ENCODE measurements at regions not wholly inside any gene's neighbourhood (a gene's known extent, or its start where the extent isn't known, plus 50 kb on each side); places are given as distances from the start of the nearest gene placed in this dataset.
A peak's percentile ranks its signal among the peaks of the same experiment; 100 is the strongest.

DNA sequence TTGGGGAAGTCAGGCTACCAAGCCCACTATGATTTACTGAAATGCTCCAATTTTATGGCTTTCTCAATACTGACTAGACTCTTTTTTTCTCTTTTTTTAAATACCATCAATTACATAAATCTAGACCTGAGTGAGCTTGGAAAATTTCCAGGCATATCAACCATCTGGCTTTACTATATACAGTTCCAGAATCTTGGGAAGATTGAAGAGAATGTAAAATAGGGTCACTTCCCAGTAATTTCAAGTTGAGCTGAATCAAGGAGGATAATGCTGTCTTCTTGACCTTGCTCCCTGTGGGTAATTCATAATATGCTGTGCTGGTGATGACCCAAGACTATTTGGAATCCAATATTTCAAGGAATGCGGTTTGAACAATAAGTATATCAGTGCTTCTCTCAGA is 108.1 kb downstream of the MAP3K21 start:
- Mint-ChIP-seq H3K27me3 (peaks cover 20 to 41% (median 26%) of the 10 kb centered on the region in 3 donors), H3K9me3 (peaks cover 0 to 9% (median 8%) of the 10 kb centered on the region in 7 donors), H3K4me1 (no peaks in the 10 kb centered on the region), H3K27ac (no peak overlapping the region), H3K36me3 (no peaks in the 10 kb centered on the region), H3K4me3 (no peak overlapping the region)
- no peak for DNase-seq
- ATAC-seq (ENCODE audit: low read depth in 2 of 2) = no peak

DNA sequence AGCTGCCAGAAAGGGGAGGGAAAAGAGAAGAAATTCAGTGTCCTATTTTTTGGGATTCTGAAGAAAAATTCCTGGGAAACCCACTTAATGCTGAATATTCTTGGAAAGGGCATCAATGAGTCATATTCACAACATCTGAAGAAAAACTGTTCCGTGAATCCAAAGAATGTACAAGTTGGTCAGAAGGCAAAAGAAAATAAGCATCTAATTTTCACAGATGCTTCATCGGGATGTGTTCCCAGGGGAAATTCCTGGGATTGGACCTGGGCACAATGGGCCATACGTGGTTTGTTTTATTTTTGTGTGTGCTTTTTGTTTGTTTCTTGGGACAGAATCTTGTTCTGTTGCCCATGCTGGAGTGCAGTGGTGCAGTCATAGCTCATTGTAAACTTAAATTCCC is 112.2 kb downstream of the MAP3K21 start:
- Mint-ChIP-seq H3K36me3 (no peaks in the 10 kb centered on the region), H3K9me3 (peaks cover 0 to 8% (median 3%) of the 10 kb centered on the region in 7 donors), H3K27ac (no peak overlapping the region), H3K4me3 (no peak overlapping the region), H3K4me1 (no peaks in the 10 kb centered on the region), H3K27me3 (peaks cover 13 to 31% (median 13%) of the 10 kb centered on the region in 3 donors)
- no peak for ATAC-seq (ENCODE audit: low read depth in 2 of 2)
- no peak for DNase-seq

DNA sequence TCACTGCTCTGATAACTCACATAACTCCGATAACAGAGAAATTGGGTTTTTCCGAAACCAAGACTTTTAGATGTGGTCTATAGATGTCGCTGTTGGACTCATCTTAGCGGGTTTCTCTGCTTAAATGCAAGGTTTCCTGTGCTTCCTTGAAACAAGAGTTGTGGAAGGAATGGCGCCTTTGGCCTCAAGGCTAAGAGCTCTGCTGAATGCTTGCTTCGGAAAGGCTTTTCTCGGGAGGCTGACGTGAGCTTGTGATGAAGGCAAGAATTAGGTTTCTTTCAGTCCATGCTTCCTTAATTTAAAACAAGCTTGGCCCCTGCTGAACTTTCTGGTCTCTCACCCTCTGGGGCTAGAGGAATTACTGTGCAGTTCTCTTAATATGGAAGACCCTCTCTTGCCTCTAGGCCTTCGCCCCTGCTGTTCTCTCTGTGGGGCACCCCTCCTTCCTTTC is 113.5 kb downstream of the MAP3K21 start:
- DNase-seq = no peak
- Mint-ChIP-seq H3K9me3 (peaks cover 0 to 8% (median 4%) of the 10 kb centered on the region in 7 donors), H3K4me3 (no peak overlapping the region), H3K27ac (no peak overlapping the region), H3K4me1 (no peaks in the 10 kb centered on the region), H3K27me3 (peaks cover under 1 to 27% (median 8%) of the 10 kb centered on the region in 3 donors), H3K36me3 (no peaks in the 10 kb centered on the region)
- ATAC-seq (ENCODE audit: low read depth in 2 of 2) = no peak

DNA sequence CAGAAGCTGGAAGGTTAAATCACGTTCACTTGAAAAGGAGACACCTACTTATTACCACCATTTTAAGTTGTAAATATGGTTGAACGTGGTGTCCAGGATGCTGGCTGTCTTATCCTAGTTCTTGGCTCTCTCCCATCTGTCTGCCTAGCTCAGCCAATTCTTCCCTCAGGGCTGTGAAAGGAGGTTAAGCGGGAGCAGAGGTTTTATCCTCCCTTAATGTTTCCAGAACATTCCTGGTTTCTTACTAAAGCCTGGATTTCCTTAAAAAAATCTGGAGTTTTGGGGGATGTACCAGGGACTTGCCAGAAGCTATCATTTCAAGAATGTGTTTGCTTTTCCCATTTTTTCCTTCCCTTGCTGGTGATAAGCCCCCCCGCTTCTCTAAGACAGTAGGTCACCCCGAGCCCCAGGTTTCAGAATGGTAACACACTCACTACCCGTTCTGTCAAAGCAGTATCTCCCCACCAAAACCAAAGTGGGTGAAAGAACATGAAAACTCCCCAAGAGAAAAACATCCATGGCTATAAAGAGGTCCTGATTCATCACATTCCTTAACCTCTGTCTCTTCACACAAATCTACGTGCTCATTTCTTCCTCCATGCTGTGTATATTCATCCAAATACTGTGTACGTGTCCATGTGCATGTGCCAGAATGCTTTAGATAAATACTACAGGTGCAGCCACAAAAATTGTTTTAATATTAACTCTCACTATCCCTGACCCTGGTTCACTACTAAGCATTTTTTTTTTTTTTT is 114.7 kb downstream of the MAP3K21 start:
- Mint-ChIP-seq H3K27me3 (peaks cover 0 to 23% (median 15%) of the 10 kb centered on the region in 3 donors), H3K9me3 (peaks cover 3 to 13% (median 5%) of the 10 kb centered on the region in 7 donors), H3K27ac (peak overlapping the region in 1 of 6 donors; percentile 26), H3K4me3 (peak overlapping the region in 1 of 8 donors; percentile 8), H3K4me1 (no peaks in the 10 kb centered on the region), H3K36me3 (no peaks in the 10 kb centered on the region)
- ATAC-seq (ENCODE audit: low read depth in 2 of 2) (no peak), DNase-seq (no peak)

DNA sequence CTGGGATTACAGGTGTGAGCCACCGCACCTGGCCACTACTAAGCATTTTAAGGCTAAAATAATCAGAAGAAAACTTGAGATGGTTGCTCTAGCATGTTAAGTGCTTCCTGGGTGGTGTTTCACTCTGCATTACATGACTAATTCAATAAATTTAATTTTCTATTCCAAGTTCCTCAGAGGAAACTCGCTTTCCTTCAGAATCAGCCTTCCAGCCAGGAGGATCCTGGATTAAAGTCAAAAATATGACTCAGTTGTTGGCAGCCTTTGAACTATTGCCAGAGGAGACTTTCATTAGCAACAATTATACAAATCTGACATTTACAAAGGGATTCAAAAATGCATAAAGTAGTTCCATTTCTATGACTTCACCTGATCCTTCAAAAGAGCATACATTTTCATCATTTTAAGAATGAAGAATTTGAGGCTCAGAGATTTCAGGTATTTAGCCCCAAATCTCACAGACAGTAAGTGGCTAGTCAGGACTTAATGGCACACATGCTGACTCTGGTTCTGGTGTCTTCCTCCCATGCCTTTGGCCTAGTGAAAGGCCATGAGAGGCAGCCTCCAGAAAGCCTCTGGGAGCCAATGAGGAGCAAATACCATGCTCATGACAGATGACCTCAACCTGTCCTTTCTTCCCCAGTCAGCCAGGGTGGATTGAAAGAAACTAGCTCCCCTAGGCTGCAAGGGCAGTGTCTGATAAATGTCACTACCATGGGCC is 115.7 kb downstream of the MAP3K21 start:
- DNase-seq = no peak
- Mint-ChIP-seq H3K4me3 (no peak overlapping the region), H3K9me3 (peaks cover 3 to 13% (median 5%) of the 10 kb centered on the region in 7 donors), H3K36me3 (no peaks in the 10 kb centered on the region), H3K4me1 (no peaks in the 10 kb centered on the region), H3K27ac (no peak overlapping the region), H3K27me3 (peaks cover 0 to 15% (median 15%) of the 10 kb centered on the region in 3 donors)
- ATAC-seq (ENCODE audit: low read depth in 2 of 2) = no peak

DNA sequence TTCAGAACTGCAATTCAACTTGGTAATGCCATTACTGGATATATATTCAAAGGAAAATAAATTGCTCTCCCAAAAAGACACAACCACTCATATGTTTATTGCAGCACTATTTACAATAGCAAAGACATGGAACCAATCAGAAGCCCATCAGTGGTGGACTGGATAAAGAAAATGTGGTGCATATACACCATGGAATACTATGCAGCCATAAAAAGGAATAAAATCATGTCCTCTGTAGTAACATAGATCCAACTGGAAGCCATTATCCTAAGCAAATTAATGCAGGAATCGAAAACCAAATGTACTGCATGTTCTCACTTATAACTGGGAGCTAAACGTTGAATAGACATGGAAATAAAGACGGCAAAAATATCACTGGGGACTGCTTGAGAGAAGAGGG is 117.0 kb downstream of the MAP3K21 start:
- no peaks in the 10 kb centered on the region for H3K36me3 Mint-ChIP-seq
- ATAC-seq (ENCODE audit: low read depth in 2 of 2) = no peak
- no peak overlapping the region for H3K27ac Mint-ChIP-seq

DNA sequence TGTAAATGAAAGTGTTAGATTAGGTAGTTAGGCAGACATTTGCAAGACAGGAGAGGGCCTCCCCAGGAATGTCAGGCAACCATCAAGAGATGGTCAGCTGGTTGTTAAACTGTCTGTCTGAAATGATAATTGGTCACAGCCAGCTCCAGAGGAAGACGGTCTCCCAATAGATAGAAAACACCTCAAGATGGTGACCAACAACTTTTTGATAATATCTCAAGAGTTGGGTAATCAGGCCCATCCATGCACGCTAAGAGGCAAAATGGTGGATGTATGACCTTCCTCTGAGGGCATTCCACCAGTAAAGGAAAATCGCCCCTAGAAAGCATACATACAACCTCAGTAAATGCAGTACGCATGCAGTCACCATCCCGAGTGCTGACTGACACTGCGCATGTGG is 118.2 kb downstream of the MAP3K21 start:
- H3K4me1 Mint-ChIP-seq = no peaks in the 10 kb centered on the region
- ATAC-seq (ENCODE audit: low read depth in 2 of 2) (no peak), DNase-seq (no peak)
- H3K9me3 Mint-ChIP-seq = peaks cover 4 to 18% (median 7%) of the 10 kb centered on the region in 7 donors
- H3K27me3 Mint-ChIP-seq = peaks cover 5 to 15% (median 10%) of the 10 kb centered on the region in 3 donors
- no peak overlapping the region for H3K27ac Mint-ChIP-seq
- no peaks in the 10 kb centered on the region for H3K36me3 Mint-ChIP-seq
- H3K4me3 Mint-ChIP-seq = no peak overlapping the region

More for the DNA sequence above, 117.0 kb downstream of the MAP3K21 start:
- Mint-ChIP-seq H3K4me3 (no peak overlapping the region), H3K9me3 (peaks cover 3 to 13% (median 5%) of the 10 kb centered on the region in 7 donors), H3K27me3 (peaks cover 5 to 15% (median 10%) of the 10 kb centered on the region in 3 donors), H3K4me1 (no peaks in the 10 kb centered on the region)
- DNase-seq = no peak

DNA sequence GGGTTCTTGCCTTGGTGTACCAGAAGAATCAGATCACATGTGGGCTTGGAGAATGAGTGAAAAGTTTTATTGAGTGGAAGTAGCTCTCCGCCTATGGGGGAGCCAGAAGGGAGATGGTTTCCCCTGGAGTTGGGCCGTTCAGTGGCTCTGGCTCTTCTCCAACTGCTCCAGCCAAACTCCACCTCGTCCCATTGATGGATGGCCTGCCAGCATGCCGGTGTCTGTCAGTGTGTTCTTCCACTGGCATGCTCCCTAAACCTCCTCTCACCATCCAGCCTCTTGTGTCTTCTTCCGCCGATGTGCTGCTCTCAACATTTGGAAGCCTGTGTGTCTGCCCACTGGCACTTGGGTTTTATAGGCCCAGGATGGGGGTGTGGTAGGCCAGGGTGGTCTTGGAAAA is 119.4 kb downstream of the MAP3K21 start:
- no peak for DNase-seq
- peaks cover 4 to 19% (median 7%) of the 10 kb centered on the region in 7 donors for H3K9me3 Mint-ChIP-seq
- H3K36me3 Mint-ChIP-seq = no peaks in the 10 kb centered on the region
- no peaks in the 10 kb centered on the region for H3K4me1 Mint-ChIP-seq
- peaks cover 5 to 20% (median 5%) of the 10 kb centered on the region in 3 donors for H3K27me3 Mint-ChIP-seq
- no peak overlapping the region for H3K4me3 Mint-ChIP-seq
- no peak overlapping the region for H3K27ac Mint-ChIP-seq
- no peak for ATAC-seq (ENCODE audit: low read depth in 2 of 2)

DNA sequence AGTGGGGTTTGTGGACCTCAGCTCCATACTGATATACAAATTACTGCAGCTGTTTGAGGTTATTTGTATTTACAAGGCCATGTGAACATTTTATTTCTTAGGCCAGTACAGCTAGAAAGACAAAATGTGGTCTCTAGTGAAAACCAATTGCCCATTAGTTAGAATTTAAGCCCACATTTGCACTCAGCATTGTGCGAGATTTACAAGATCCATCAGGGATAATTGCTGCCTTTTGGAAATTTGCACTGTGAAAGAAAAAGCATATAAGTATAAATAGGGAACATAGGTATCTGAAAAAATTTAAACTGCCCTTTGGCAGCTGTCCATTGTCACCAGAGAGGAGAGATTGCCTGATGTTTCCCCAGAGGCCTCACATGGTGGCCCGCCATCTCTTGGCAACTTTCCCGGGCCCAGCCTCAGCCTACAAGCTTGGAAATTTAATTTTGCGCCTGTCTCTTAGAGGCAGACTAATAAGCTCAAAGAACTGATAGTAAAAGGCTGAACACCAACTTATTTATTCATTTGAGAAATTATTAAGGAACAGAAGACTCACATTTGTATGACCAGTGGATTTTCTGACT is 120.7 kb downstream of the MAP3K21 start:
- no peaks in the 10 kb centered on the region for H3K4me1 Mint-ChIP-seq
- no peak overlapping the region for H3K27ac Mint-ChIP-seq

DNA sequence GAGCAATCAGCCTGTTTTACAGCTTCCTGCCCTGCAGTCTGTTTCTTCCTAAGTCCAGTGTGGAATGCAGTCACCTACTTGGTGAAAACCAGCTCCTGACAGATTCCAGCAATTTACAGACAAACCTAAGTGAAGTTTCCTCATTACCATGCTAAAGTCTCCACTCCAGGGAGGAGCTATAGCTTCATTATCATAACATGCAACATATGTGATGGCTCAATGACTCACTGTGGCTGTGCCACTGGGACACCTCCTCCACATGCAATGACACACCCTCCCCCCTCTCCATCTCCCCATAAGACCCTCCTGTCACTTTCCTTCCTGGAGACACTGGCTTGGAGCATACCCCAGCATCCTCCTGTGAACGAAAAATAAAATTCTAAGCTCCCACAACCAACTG is 125.2 kb downstream of the MAP3K21 start:
- DNase-seq (no peak), ATAC-seq (ENCODE audit: low read depth in 2 of 2) (no peak)
- Mint-ChIP-seq H3K9me3 (peaks cover 0 to 8% (median 3%) of the 10 kb centered on the region in 7 donors), H3K4me1 (no peaks in the 10 kb centered on the region), H3K27ac (no peak overlapping the region), H3K27me3 (peaks cover 5% of the 10 kb centered on the region in 3 donors), H3K36me3 (no peaks in the 10 kb centered on the region), H3K4me3 (no peak overlapping the region)

More for the DNA sequence above, 120.7 kb downstream of the MAP3K21 start:
- peaks cover 3 to 19% (median 7%) of the 10 kb centered on the region in 7 donors for H3K9me3 Mint-ChIP-seq
- no peak for ATAC-seq (ENCODE audit: low read depth in 2 of 2)
- DNase-seq = no peak
- H3K27me3 Mint-ChIP-seq = peaks cover 0 to 12% (median 5%) of the 10 kb centered on the region in 3 donors
- no peak overlapping the region for H3K4me3 Mint-ChIP-seq
- no peaks in the 10 kb centered on the region for H3K36me3 Mint-ChIP-seq

DNA sequence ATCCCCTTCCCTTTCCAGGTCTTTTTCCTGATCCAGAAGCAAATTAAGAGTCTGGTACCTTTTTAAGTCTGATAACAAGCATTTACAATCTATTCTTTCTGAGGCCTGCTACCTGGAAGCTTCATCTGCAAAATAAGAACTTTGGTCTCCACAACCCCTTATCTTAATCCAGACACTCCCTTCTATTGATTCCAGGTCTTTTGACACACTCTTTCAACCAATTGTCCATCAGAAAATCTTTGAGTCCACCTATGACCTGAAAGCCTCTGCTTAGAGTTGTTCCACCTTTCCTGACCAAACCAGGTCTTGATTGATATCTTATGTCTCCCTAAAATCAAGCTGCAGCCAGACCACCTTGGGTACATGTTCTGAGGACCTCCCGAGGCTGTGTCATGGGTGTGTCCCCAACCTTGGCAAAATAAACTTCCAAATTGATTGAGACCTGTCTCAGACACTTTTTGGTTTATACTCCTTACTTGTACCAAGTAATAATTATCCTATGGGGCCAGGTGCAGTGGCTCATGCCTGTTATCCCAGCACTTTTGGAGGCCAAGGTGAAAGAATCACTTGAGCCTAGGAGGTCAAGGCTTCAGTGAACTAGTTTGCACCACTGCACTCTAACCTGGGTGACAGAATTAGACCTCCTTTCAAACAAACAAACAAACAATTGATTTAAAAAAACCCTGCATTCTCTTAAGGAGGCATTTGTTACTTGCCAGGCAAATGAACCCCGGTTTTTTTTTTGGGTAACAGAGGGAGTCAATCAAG is 126.1 kb downstream of the MAP3K21 start:
- Mint-ChIP-seq H3K27me3 (peaks cover 5 to 9% (median 5%) of the 10 kb centered on the region in 3 donors), H3K27ac (no peak overlapping the region), H3K4me3 (no peak overlapping the region), H3K4me1 (no peaks in the 10 kb centered on the region), H3K9me3 (peaks cover 0 to 8% (median 3%) of the 10 kb centered on the region in 7 donors), H3K36me3 (no peaks in the 10 kb centered on the region)
- DNase-seq = no peak
- ATAC-seq (ENCODE audit: low read depth in 2 of 2) = no peak

DNA sequence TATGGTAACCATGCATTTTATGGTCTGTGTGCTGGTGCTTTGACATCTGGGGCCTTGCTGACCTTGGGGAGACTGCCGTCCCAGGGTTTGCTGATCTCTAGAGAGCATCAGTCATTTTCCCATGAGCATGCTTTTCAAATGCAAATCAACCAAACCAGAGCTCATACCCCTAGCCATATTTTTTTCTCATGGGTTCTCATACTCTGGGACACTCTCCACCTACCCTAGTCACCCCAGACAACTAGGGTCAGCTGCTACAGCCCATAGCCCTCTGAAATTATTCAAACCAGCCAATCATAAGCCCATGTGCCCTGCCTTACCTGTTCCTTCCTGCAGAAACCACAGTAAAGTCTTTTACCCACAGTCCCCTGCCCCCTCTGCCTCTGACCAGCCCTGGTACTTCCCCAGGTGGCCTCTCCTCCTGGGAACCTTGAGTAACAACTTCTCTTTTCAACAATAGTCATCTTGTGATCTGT is 132.0 kb downstream of the MAP3K21 start:
- ATAC-seq (ENCODE audit: low read depth in 2 of 2) (no peak), DNase-seq (no peak)
- Mint-ChIP-seq H3K27ac (no peak overlapping the region), H3K9me3 (no peaks in the 10 kb centered on the region), H3K27me3 (peaks cover 0 to 14% (median 4%) of the 10 kb centered on the region in 3 donors), H3K4me1 (no peaks in the 10 kb centered on the region), H3K4me3 (no peak overlapping the region), H3K36me3 (no peaks in the 10 kb centered on the region)

DNA sequence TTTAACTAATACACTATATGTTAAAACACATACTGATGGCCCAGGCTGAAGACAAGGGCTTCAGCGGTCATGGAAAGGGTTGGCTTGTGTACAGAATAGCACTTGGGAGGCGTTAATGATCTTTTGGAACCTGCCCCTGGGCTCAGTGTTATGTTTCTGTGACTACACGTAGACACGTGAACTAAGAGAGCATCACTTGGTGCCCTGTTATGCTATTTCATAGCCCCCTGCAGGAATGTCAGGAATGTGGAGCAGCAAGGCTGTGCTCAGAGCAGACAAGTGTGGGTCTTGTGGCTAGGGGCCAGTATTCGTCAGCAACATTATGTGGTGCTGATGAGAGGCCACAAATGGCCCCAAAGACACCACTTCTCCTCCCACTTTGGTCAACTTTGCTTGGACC is 132.4 kb downstream of the MAP3K21 start:
- peaks cover 0 to 14% (median 4%) of the 10 kb centered on the region in 3 donors for H3K27me3 Mint-ChIP-seq
- ATAC-seq (ENCODE audit: low read depth in 2 of 2) (no peak), DNase-seq (no peak)
- no peaks in the 10 kb centered on the region for H3K4me1 Mint-ChIP-seq
- H3K4me3 Mint-ChIP-seq = no peak overlapping the region
- no peaks in the 10 kb centered on the region for H3K9me3 Mint-ChIP-seq
- no peaks in the 10 kb centered on the region for H3K36me3 Mint-ChIP-seq
- H3K27ac Mint-ChIP-seq = no peak overlapping the region
